ENCODE measurements at regions not wholly inside any gene's neighbourhood (a gene's known extent, or its start where the extent isn't known, plus 50 kb on each side); places are given as distances from the start of the nearest gene placed in this dataset.

GRCh38 chr1:5753549-5754421 is 238.4 kb downstream of the NPHP4 start:
- no peak overlapping the region for H3K27ac Mint-ChIP-seq
- no peaks in the 10 kb centered on the region for H3K4me1 Mint-ChIP-seq (ENCODE audit: low read depth)
- no peak overlapping the region for H3K4me3 Mint-ChIP-seq
- TF ChIP-seq, protein P1, sequence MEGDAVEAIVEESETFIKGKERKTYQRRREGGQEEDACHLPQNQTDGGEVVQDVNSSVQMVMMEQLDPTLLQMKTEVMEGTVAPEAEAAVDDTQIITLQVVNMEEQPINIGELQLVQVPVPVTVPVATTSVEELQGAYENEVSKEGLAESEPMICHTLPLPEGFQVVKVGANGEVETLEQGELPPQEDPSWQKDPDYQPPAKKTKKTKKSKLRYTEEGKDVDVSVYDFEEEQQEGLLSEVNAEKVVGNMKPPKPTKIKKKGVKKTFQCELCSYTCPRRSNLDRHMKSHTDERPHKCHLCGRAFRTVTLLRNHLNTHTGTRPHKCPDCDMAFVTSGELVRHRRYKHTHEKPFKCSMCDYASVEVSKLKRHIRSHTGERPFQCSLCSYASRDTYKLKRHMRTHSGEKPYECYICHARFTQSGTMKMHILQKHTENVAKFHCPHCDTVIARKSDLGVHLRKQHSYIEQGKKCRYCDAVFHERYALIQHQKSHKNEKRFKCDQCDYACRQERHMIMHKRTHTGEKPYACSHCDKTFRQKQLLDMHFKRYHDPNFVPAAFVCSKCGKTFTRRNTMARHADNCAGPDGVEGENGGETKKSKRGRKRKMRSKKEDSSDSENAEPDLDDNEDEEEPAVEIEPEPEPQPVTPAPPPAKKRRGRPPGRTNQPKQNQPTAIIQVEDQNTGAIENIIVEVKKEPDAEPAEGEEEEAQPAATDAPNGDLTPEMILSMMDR (IDR thresholded peaks at IDR 0.05) = no peak
- DNase-seq = no peak
- peaks cover 36% of the 10 kb centered on the region for H3K9me3 Mint-ChIP-seq
- H3K36me3 Mint-ChIP-seq (ENCODE audit: low read depth) = no peaks in the 10 kb centered on the region; the same call in 1 of the 2 replicates
- H3K27me3 Mint-ChIP-seq (ENCODE audit: insufficient read depth) = peaks cover 11% of the 10 kb centered on the region

DNA sequence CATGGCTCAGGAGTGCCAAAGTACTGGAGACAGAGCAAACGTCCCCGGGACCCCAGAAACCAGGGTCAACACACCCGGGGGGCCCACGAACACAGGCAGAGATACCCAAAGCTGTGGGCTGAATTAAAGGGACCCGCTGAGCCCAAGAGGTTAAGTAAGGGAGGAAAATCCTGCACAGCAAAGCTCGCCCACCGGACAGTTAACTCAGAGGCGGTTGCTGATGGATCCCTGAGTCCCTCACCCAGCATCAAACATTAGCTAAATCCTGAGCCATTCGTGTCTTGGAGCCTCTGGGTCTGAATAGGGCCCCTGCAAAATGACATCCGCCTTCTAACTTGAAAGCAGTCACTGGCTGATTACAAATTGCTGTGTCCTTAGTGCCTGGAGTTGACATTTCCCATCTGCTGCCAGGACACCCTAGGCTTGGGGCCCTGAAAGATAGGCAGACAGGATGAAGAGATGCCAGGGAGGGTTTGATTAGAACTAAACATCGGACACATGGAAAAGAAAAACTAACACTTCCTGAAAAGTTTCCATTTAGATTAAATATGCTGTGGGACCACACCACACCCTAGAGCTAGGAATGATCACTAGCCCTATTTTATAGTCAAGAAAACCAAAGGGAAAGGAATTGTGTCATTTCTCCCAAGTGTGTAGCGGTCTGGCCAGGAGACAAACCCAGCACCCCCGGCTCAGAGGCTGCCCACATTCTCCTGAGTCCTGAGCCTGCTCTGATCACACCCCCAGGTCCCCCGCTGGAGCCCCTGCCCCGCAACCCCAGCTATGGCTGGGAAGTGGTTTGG is 239.3 kb downstream of the NPHP4 start:
- no peak overlapping the region for H3K4me3 Mint-ChIP-seq
- no peaks in the 10 kb centered on the region; the same call in 1 of the 2 replicates for H3K36me3 Mint-ChIP-seq (ENCODE audit: low read depth)
- DNase-seq = no peak
- peaks cover 11% of the 10 kb centered on the region for H3K27me3 Mint-ChIP-seq (ENCODE audit: insufficient read depth)
- peaks cover 31% of the 10 kb centered on the region for H3K9me3 Mint-ChIP-seq
- no peaks in the 10 kb centered on the region for H3K4me1 Mint-ChIP-seq (ENCODE audit: low read depth)
- TF ChIP-seq, protein P1 (IDR thresholded peaks at IDR 0.05) = no peak
- H3K27ac Mint-ChIP-seq = no peak overlapping the region

DNA sequence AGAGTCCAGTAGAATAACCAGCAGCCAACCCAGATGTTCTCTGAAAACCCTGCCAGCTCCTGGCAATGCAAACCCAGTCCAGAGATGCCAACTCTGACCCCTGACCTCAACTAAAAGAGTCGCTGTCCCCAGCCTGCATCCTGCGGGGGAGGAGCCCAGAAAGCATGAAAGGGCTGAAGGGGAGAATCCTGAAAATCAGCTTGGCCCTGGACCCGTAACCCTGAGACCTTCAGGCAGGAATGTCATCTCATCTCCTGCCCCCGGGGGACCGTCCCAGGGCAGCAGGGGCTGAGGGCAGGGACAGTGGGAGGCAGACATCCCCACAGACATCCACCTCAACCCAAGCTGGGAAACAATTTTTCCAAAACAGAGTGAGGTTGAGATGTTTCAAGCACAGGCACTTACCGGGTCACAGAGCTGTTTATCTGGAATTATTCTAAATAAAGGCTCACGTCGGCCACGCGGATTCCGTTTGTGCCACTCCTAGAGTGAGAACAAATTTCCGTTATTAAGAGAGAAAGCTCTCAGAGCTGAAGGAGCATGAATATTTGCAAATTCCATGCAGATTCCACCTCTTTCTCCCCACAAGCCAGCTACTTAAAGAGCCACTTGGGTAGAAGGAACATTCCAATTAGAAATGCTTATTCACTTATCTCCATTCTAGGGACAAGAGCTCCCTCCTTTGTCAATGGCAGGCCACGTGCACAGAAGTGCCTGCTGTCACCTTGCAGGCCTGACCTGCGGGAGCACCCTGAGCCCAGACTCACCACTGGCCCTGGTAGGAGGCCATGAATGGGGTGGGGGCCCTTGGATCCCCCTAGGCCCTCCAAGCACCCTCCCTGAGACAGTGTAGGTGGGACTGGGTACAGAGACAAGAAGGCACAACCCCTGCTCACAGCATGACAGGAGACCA is 240.1 kb downstream of the NPHP4 start:
- H3K4me1 Mint-ChIP-seq (ENCODE audit: low read depth) = no peaks in the 10 kb centered on the region
- no peak overlapping the region for H3K4me3 Mint-ChIP-seq
- DNase-seq = no peak
- peaks cover 27% of the 10 kb centered on the region for H3K9me3 Mint-ChIP-seq
- peaks cover 11% of the 10 kb centered on the region for H3K27me3 Mint-ChIP-seq (ENCODE audit: insufficient read depth)
- no peaks in the 10 kb centered on the region; the same call in 1 of the 2 replicates for H3K36me3 Mint-ChIP-seq (ENCODE audit: low read depth)
- TF ChIP-seq, protein P1 (IDR thresholded peaks at IDR 0.05) = no peak
- no peak overlapping the region for H3K27ac Mint-ChIP-seq

GRCh38 chr1:5751163-5751540 is 241.1 kb downstream of the NPHP4 start:
- Mint-ChIP-seq H3K4me3 (no peak overlapping the region), H3K27me3 (ENCODE audit: insufficient read depth) (peaks cover 11% of the 10 kb centered on the region), H3K4me1 (ENCODE audit: low read depth) (no peaks in the 10 kb centered on the region), H3K27ac (no peak overlapping the region), H3K36me3 (ENCODE audit: low read depth) (no peaks in the 10 kb centered on the region; the same call in 1 of the 2 replicates), H3K9me3 (peaks cover 27% of the 10 kb centered on the region)
- TF ChIP-seq, protein P1 (IDR thresholded peaks at IDR 0.05) = no peak
- no peak for DNase-seq
